ENCODE measurements at regions not wholly inside any gene's neighbourhood (a gene's known extent, or its start where the extent isn't known, plus 50 kb on each side); places are given as distances from the start of the nearest gene placed in this dataset.

- WGBS = 56% methylated on average over 2 of the region's 2 CpGs
- H3K9ac ChIP-seq (ENCODE audit: low read depth in 1 of 2, low read length in 2 of 2) = no peak overlapping the region
- H3K4me3 ChIP-seq (ENCODE audit: low read depth in 1 of 3, low read length in 3 of 3) = no peak overlapping the region
- H3K36me3 ChIP-seq (ENCODE audit: control insufficient read depth in 4 of 4, insufficient read depth in 3 of 4, low read depth in 1 of 4, low read length in 3 of 4) = no peaks in the 10 kb centered on the region
- H3K4me1 ChIP-seq (ENCODE audit: control insufficient read depth in 4 of 4, insufficient read depth in 4 of 4, low read length in 3 of 4) = peaks cover 0 to 2% (median 0%) of the 10 kb centered on the region in 4 donors
- no peaks in the 10 kb centered on the region for H3K9me3 ChIP-seq (ENCODE audit: control insufficient read depth in 4 of 4, low read length in 3 of 4)
- DNase-seq (ENCODE audit: low spot score) = no peak
- no peak overlapping the region for H3K27ac ChIP-seq (ENCODE audit: low read depth in 1 of 2, low read length in 2 of 2)
- TF ChIP-seq RAD21 (IDR thresholded peaks at IDR 0.05) = no peak
- no peak for TF ChIP-seq GABPA (IDR thresholded peaks at IDR 0.05 in 1 of 2, conservative IDR thresholded peaks at IDR 0.05 in 1 of 2)
- H3K27me3 ChIP-seq (ENCODE audit: control insufficient read depth in 4 of 4, insufficient read depth in 4 of 4, low read length in 3 of 4) = no peaks in the 10 kb centered on the region
Observed at GRCh38 chrX:121831601-121832000, 784.2 kb downstream of the GLUD2 start.

- Histone ChIP-seq H3K27ac (ENCODE audit: low read depth in 1 of 2, low read length in 2 of 2) (no peak overlapping the region), H3K27me3 (ENCODE audit: control insufficient read depth in 4 of 4, insufficient read depth in 4 of 4, low read length in 3 of 4) (no peaks in the 10 kb centered on the region), H3K9ac (ENCODE audit: low read depth in 1 of 2, low read length in 2 of 2) (no peak overlapping the region), H3K4me3 (ENCODE audit: low read depth in 1 of 3, low read length in 3 of 3) (no peak overlapping the region), H3K36me3 (ENCODE audit: control insufficient read depth in 4 of 4, insufficient read depth in 3 of 4, low read depth in 1 of 4, low read length in 3 of 4) (no peaks in the 10 kb centered on the region), H3K9me3 (ENCODE audit: control insufficient read depth in 4 of 4, low read length in 3 of 4) (no peaks in the 10 kb centered on the region), H3K4me1 (ENCODE audit: control insufficient read depth in 4 of 4, insufficient read depth in 4 of 4, low read length in 3 of 4) (peaks cover 0 to 2% (median 0%) of the 10 kb centered on the region in 4 donors)
- TF ChIP-seq FOXA2 (IDR thresholded peaks at IDR 0.05) (no peak), RAD21 (IDR thresholded peaks at IDR 0.05) (no peak), HNF4A (conservative IDR thresholded peaks at IDR 0.05) (no peak), FOXA1 (IDR thresholded peaks at IDR 0.05) (no peak), MAX (IDR thresholded peaks at IDR 0.05) (no peak)
- no peak for DNase-seq (ENCODE audit: low spot score)
- WGBS = 93% methylated on average over 1 of the region's 1 CpG
Observed at GRCh38 chrX:121832446-121832845, 785.0 kb downstream of the GLUD2 start.

DNA sequence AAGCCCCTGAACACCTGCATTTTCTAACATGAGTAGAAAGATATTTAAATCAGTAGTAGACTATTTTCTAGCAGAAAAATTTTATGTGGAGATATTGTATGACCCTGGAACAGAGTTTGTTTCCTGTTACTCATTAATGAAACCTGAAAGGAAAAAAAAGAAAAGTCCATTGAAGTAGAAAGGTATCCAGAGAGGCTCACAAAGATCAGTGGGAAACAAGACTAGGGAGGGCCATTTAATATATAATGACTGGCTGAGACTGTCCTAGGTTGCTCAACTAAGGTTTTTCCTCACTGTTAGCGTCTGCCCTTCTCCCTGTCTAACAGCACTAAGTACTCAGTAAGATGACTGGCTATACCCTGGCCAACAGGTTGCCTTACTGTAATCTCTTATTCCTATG, 788.6 kb downstream of the GLUD2 start:
- no peak for DNase-seq (ENCODE audit: low spot score)
- 17% methylated on average over 1 of the region's 1 CpG for WGBS
- TF ChIP-seq RAD21 (IDR thresholded peaks at IDR 0.05) (no peak), YY1 (IDR thresholded peaks at IDR 0.05) (no peak), JUND (IDR thresholded peaks at IDR 0.05) (no peak), TAF1 (conservative IDR thresholded peaks at IDR 0.05) (no peak), GABPA (IDR thresholded peaks at IDR 0.05 in 1 of 2, conservative IDR thresholded peaks at IDR 0.05 in 1 of 2) (no peak), RXRA (IDR thresholded peaks at IDR 0.05) (no peak), MAX (IDR thresholded peaks at IDR 0.05) (no peak), REST (IDR thresholded peaks at IDR 0.05) (no peak), HNF4G (IDR thresholded peaks at IDR 0.05) (no peak), SP1 (IDR thresholded peaks at IDR 0.05) (no peak), FOXA2 (IDR thresholded peaks at IDR 0.05) (no peak), ATF3 (IDR thresholded peaks at IDR 0.05) (no peak), NR2F2 (IDR thresholded peaks at IDR 0.05) (no peak), EGR1 (IDR thresholded peaks at IDR 0.05; ENCODE audit: low read depth in 2 of 2) (no peak), ZBTB33 (IDR thresholded peaks at IDR 0.05) (no peak), FOXA1 (IDR thresholded peaks at IDR 0.05) (no peak), HNF4A (conservative IDR thresholded peaks at IDR 0.05) (no peak)
- TF ChIP-seq, protein P1, sequence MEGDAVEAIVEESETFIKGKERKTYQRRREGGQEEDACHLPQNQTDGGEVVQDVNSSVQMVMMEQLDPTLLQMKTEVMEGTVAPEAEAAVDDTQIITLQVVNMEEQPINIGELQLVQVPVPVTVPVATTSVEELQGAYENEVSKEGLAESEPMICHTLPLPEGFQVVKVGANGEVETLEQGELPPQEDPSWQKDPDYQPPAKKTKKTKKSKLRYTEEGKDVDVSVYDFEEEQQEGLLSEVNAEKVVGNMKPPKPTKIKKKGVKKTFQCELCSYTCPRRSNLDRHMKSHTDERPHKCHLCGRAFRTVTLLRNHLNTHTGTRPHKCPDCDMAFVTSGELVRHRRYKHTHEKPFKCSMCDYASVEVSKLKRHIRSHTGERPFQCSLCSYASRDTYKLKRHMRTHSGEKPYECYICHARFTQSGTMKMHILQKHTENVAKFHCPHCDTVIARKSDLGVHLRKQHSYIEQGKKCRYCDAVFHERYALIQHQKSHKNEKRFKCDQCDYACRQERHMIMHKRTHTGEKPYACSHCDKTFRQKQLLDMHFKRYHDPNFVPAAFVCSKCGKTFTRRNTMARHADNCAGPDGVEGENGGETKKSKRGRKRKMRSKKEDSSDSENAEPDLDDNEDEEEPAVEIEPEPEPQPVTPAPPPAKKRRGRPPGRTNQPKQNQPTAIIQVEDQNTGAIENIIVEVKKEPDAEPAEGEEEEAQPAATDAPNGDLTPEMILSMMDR (IDR thresholded peaks at IDR 0.05; ENCODE audit: low read depth, low read length, missing input control) = no peak

More for the DNA sequence above, 788.6 kb downstream of the GLUD2 start:
- Histone ChIP-seq H3K9ac (ENCODE audit: low read depth in 1 of 2, low read length in 2 of 2) (no peak overlapping the region), H3K4me1 (ENCODE audit: control insufficient read depth in 4 of 4, insufficient read depth in 4 of 4, low read length in 3 of 4) (peaks cover 0 to 2% (median 0%) of the 10 kb centered on the region in 4 donors), H3K9me3 (ENCODE audit: control insufficient read depth in 4 of 4, low read length in 3 of 4) (no peaks in the 10 kb centered on the region), H3K36me3 (ENCODE audit: control insufficient read depth in 4 of 4, insufficient read depth in 3 of 4, low read depth in 1 of 4, low read length in 3 of 4) (no peaks in the 10 kb centered on the region), H3K27me3 (ENCODE audit: control insufficient read depth in 4 of 4, insufficient read depth in 4 of 4, low read length in 3 of 4) (no peaks in the 10 kb centered on the region), H3K27ac (ENCODE audit: low read depth in 1 of 2, low read length in 2 of 2) (no peak overlapping the region), H3K4me3 (ENCODE audit: low read depth in 1 of 3, low read length in 3 of 3) (no peak overlapping the region)
